GM19438 (cell line): ENCODE measurements at regions not wholly inside any gene's neighbourhood (a gene's known extent, or its start where the extent isn't known, plus 50 kb on each side); places are given as distances from the start of the nearest gene placed in this dataset.

ENCODE experiments used
- ATAC-seq: cut with Tn5 transposase; IDR thresholded peaks from one replicate; pipeline ENCODE4 v1.9.1; 2021; ENCODE audit warnings: low read depth; ENCODE audit not compliant: unreplicated experiment

GRCh38 chr21:41634211-41634694, 126.3 kb upstream of the TMPRSS2 start:
- no peak for ATAC-seq

DNA sequence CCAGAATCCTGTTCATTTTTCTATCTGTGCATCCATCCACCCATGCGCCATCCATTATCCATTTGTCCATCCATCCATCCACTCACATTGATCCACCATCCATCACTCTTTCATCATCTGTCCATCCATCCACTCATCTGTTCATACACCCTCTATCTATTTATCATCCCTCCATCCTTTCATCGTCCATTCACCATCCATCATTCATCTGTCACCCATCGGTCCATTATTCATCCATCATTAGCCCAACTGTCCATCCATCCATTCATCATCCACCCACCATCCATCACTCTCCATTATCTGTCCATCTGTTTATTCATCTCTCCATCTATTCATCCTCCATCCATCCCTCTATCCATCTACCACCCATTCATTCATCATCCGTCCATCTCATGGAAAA, 125.7 kb upstream of the TMPRSS2 start:
- ATAC-seq: no peak

DNA sequence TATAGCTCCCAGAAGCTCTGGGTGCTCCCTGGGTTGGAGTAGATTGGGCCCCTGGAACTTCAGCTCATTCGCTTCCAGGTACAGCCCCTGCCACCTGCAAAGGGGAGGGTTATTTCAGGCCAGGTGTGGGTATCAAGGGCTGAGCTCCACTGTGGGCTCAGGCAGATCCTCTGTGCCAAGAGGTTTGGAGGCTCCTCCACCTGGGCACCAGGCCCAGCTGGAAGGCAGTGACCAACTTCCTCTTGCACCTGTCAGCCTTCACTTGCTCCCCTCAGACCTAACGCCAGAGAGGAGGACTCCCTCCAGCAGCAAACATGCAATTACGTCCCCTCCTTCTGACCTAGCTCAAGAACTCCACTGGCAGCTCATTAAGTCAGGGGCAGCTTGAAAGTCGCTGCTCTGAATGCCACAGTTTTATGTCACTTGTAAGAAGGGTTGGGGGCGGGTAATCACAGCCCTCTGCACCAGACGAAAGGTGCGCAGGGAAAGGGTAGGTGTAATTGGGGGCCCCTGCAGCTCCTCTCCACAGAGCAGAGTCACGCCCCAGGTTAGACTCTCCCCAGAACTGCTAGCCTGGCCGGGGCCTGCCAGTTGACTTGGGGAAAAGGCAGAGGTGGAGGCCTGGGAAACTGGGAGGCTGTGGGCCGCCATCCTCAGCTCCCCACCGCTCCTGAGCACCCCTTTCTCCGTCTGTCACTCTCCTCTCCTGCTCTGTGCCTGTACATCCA, 125.0 kb upstream of the TMPRSS2 start:
- ATAC-seq: no peak

DNA sequence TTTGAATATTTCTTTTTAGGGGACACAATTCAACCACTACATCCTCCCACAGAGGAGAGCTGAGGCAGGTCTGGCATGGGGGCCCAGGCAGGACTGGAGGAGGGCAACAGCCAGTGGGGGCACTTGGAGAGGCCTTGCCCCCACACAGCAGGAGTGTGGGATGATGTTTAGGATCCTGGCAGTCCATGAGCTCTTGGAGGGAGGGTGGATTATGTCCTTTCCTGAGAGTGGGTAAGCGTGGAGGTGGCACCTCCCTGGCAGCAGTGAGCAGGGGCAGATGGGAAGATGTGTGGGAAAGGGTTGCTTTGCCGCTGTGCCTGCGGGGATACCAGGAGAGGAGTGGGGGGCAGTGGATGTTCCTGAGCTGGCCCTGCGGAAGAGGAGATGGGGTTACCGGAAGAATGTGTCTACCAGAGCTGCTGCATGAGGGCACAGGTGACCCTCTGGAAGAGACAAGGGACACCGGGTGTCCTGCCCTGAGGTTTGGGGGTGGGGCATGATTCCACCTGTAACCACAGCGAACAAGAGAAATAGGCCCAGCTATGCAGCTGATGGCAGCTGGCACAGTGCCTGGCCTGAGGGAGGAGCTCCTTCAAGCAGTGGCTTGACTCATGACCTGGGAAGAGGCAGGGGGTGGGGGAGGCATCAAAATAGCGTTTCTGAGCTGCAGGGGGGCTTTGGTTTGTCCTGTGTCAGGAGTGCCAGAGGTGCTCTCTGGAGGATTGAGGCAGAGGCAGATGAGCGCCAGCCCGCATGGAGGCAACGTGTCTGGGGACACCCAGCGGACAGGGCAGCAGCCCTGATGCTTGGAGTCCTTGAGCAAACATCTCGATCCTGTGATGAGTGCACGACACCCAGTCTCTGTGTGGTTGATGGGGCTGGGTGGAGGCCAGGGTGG, 123.9 kb upstream of the TMPRSS2 start:
- no peak for ATAC-seq

DNA sequence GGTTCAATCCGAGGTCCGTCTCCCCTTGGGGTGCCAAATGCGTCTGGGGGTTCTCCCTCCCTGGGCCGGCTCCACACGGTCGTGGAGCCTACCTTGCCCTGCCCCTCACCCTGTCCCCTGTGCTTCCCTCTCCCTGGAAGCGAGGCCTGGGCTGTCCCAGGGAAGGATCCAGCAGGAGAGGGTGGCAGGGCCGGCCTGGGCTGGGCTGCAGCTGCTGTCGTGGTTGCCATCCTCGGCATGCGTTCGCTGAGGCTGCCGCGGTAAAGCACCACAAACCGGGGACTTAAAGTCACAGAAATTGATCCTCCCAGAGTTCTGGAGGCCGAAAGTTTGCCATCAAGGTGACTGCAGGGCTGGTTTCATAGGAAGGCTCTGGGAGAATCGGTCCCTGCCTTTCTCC, 123.0 kb upstream of the TMPRSS2 start:
- ATAC-seq: no peak

DNA sequence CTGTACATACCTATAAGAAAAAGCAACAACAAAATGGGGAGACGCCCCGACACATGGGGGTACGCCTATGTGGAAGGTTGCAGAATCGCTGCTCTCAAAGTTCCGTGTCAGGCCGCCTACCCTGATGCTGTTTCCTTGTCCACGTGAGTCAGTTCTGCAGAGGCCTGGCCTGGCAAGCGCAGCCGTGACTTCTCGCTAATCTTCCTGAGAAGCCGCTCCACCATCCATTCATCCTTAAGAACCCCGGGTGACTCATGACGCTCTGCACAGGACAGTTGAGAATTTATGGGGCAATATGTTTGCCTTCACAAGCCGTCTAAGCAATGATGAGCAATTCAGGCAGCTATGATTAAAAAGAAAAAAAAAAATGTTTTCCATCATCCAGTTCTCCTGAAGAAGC, 122.3 kb upstream of the TMPRSS2 start:
- no peak for ATAC-seq

DNA sequence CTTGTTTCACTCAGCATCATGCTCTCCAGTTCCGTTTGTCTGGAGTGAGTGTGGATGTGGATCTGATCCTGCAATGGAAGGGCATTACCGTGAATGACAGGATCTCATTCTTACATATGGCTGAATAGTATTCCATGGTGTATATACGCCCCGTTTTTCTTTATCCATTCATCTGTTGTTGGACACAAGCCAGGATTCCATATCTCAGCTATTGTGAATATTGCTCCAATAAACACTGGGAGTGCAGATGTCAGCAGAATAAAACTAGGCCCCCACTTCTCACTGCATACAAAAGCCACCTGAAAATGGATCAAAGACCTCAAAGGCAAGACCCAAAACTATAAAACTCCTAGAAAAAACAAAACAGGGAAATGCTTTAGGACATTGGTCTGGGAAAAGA, 120.3 kb upstream of the TMPRSS2 start:
- ATAC-seq: no peak

GRCh38 chr21:41627428-41627827, 119.5 kb upstream of the TMPRSS2 start:
- no peak for ATAC-seq

- ATAC-seq: no peak
These were observed 118.1 kb upstream of the TMPRSS2 start for GRCh38 chr21:41626021-41626420.

DNA sequence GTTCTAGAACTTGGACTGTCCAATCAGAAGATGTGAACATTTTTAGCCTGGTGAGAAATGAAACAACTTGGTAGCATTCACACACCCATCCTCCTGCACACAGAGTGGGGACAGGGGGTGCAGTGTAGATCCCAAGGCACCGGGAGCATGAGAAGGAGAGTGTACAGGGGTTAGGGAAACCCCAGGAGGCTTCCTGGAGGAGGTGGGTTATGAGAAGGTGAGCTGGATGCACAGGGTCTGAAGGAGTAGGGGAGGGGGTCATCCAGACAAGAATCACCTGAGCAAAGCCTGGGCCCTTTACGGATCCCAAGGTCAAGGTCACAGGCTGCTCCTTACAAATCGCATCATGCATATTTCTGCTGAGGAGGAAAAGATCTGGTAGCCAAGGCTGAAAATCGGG, 117.5 kb upstream of the TMPRSS2 start:
- ATAC-seq: no peak

DNA sequence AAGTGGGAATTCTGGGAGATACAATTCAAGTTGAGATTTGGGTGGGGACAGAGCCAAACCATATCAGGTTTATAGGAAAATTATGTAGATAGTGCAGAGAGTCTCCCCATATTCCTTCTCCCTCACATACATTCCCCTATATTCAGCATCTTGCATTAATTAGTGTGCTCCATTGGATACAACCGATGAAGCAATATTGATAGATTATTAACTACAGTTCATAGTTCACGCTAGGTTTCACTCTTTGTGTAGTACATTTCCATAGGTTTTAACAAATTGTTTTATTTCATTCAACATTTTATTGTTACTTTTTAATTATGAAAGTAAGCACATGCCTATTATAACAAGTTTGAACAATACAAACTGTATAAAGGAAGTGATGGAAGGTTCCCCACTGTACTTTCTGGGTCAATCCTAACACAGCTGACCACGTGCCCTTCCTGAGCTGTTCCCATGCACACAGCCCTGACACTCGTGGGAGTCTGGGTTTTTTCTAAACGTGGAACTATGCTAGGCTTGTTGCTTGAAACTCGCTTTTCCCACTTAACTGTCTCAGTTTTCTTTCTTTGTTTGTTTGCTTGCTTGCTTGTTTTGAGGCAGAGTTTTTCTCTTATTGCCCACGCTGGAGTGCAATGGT, 116.8 kb upstream of the TMPRSS2 start:
- no peak for ATAC-seq

GRCh38 chr21:41623945-41624344, 116.0 kb upstream of the TMPRSS2 start:
- no peak for ATAC-seq

GRCh38 chr21:41622831-41623548, 115.0 kb upstream of the TMPRSS2 start:
- ATAC-seq: no peak

DNA sequence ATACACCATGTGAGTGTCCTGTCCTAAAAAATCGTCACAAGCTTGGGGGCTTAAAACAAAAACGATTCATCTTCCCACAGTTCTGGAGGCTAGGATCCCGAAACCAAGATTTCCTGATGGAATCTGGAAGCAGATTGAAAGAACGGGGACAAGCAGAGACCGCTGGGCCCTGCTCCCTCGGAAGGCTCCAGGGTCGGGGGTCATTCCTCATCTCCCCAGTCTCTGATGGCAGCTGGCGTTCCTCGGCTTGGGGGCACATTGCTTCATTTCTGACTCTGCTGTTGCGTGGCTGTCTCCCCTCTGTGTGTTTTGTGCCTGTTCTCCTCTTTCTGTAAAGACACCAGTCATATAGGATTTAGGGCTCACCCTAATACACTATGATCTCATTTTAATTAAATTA, 114.2 kb upstream of the TMPRSS2 start:
- ATAC-seq: no peak

- ATAC-seq: no peak
These were observed 113.6 kb upstream of the TMPRSS2 start for GRCh38 chr21:41621513-41621912.

GRCh38 chr21:41620982-41621381, 113.0 kb upstream of the TMPRSS2 start:
- no peak for ATAC-seq

DNA sequence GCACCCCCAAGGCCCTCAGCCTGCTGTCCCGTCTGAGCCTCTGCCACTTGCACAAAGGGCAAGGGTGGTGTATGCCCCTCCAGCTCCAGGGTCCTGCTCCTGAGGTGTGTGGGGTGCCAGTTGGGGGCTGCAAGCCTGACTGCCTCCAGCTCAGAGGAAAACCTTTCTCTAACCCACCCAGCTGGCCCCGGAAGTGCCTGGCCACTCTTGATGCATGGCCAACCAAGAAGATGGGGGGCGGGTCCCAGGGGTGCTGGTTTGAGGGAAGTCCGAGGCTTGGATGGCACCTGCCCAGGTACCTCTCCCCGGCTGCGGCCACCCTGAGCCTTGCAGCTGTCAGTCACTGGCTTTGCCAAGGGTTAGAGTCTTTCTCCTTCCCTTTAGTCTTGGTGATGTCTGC, 112.6 kb upstream of the TMPRSS2 start:
- no peak for ATAC-seq

DNA sequence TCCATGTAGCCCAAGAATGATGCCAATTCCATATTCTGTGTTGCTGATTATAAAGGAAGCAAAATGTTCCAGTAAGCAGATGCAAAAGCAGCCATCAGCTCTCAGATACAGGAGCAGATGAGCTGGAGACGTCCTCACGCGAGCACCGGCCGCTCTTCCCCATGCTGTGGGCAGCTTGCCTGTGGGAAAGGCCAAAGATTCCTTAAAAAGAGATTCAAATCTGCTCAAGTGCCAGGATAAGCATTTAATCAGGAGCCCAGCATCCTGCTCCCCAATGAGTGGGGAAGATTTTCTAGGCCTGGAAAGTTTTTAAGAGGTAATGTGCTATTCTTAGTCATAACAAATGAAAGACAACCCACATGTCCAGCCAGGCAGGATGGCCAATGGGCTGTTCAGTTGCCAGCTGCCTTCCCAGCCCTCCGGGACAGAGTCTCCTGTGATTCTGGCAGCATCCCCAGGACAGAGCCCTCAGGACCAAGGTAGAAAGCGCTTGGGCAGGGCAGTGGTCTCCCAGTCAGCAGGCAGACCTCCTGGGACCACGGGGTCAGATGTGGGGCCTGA, 108.2 kb upstream of the TMPRSS2 start:
- no peak for ATAC-seq

- no peak for ATAC-seq
These were observed 107.7 kb upstream of the TMPRSS2 start for GRCh38 chr21:41615613-41616012.

- no peak for ATAC-seq
These were observed 106.6 kb upstream of the TMPRSS2 start for GRCh38 chr21:41614511-41614910.
